T-helper 17 cell (primary cell): ENCODE measurements at regions not wholly inside any gene's neighbourhood (a gene's known extent, or its start where the extent isn't known, plus 50 kb on each side); places are given as distances from the start of the nearest gene placed in this dataset.
"Not testable (repeated sequence)": the region's sequence is repeated elsewhere in the genome, so short reads cannot be mapped to it uniquely, and the experiment has no call there.

Source experiments
- ATAC-seq: fragments of 150-1000 bp; cut with Tn5 transposase; 2 replicates; pipeline ENCODE4 v1.10.0; 2021; ENCODE audit warnings: mild to moderate bottlenecking, moderate library complexity
- DNase-seq, 3 donors: peaks; one replicate each; pipeline versions ENCODE4 v3.0.0 to v3.0.0-alpha.2; 2020 to 2021
- H3K9me3 ChIP-seq: one replicate; pipeline ENCODE4 v1.7.0; 2013; ENCODE audit warnings: low read length, mild to moderate bottlenecking; ENCODE audit not compliant: control insufficient read depth, poor library complexity, severe bottlenecking
- H3K27ac Mint-ChIP-seq: one replicate; pipeline ENCODE4 v1.8.0; 2022; ENCODE audit warnings: mild to moderate bottlenecking, moderate library complexity, mixed read lengths
- H3K27me3 Mint-ChIP-seq: one replicate; pipeline ENCODE4 v1.8.0; 2022; ENCODE audit warnings: mixed read lengths
- H3K36me3 Mint-ChIP-seq: one replicate; pipeline ENCODE4 v1.8.0; 2022; ENCODE audit warnings: low read depth, mixed read lengths
- H3K4me1 Mint-ChIP-seq: one replicate; pipeline ENCODE4 v1.8.0; 2022; ENCODE audit warnings: mild to moderate bottlenecking, mixed read lengths
- H3K4me3 Mint-ChIP-seq: one replicate; pipeline ENCODE4 v1.8.0; 2022; ENCODE audit warnings: mild to moderate bottlenecking, moderate library complexity, mixed read lengths

- H3K27me3 Mint-ChIP-seq: peaks cover 41% of the 10 kb centered on the region
- H3K27ac Mint-ChIP-seq: no peak overlapping the region
- no peaks in the 10 kb centered on the region for H3K36me3 Mint-ChIP-seq
- H3K9me3 ChIP-seq: no peaks in the 10 kb centered on the region
- no peaks in the 10 kb centered on the region for H3K4me1 Mint-ChIP-seq
- no peak overlapping the region for H3K4me3 Mint-ChIP-seq
- ATAC-seq: no peak
- no peak for DNase-seq
Measured at GRCh38 chr22:49400136-49400940, 427.3 kb downstream of the BRD1 start.

DNA sequence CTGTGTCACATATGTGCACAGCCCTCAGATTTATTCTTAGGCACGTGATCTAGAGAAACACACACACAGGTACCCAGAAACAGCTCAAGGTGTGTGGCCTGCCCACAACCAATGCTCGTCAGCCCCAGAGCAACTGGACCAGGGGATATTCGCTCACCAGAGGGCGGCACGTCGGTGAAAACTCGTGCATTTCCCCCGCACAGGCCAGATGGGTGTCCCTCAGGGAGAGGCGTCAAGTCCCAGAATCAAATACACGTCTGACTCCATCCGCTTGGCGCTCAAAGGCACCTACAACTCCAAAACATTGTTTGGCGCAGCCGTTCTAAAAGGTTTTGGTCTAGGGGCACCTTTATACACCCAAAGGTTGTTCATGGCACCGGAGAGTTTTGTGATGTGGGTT lies 429.0 kb downstream of the BRD1 start:
- Mint-ChIP-seq H3K4me1 (no peaks in the 10 kb centered on the region), H3K27ac (no peak overlapping the region), H3K4me3 (no peak overlapping the region), H3K36me3 (no peaks in the 10 kb centered on the region), H3K27me3 (peaks cover 34% of the 10 kb centered on the region)
- DNase-seq: no peak
- no peaks in the 10 kb centered on the region for H3K9me3 ChIP-seq
- ATAC-seq: no peak

GRCh38 chr22:49398115-49398514 lies 429.6 kb downstream of the BRD1 start:
- H3K9me3 ChIP-seq: no peaks in the 10 kb centered on the region
- no peaks in the 10 kb centered on the region for H3K36me3 Mint-ChIP-seq
- ATAC-seq (no peak), DNase-seq (no peak)
- no peak overlapping the region for H3K27ac Mint-ChIP-seq
- no peak overlapping the region for H3K4me3 Mint-ChIP-seq
- peaks cover 33% of the 10 kb centered on the region for H3K27me3 Mint-ChIP-seq
- no peaks in the 10 kb centered on the region for H3K4me1 Mint-ChIP-seq

DNA sequence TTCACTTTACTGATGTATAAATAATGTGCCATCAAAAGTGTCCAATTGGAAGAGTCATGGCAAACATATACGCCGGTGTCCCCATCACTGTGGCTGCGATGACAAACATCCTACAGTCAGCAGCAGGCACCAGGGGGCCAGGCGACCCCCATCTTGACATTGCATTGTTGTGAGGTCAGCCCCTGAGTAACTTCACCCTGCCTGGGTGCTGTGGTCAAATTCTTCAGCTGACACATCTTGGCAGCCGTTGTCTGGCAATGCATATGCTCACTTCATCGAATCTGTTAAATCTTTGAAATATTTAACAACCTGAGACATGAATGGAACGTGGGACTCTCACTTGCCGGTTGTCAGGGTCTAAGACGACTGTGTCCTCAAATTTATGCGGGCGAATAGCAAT lies 430.9 kb downstream of the BRD1 start:
- H3K36me3 Mint-ChIP-seq: no peaks in the 10 kb centered on the region
- no peak overlapping the region for H3K4me3 Mint-ChIP-seq
- H3K4me1 Mint-ChIP-seq: no peaks in the 10 kb centered on the region
- H3K27ac Mint-ChIP-seq: no peak overlapping the region
- H3K27me3 Mint-ChIP-seq: peaks cover 42% of the 10 kb centered on the region
- ATAC-seq (no peak), DNase-seq (no peak)
- H3K9me3 ChIP-seq: no peaks in the 10 kb centered on the region

DNA sequence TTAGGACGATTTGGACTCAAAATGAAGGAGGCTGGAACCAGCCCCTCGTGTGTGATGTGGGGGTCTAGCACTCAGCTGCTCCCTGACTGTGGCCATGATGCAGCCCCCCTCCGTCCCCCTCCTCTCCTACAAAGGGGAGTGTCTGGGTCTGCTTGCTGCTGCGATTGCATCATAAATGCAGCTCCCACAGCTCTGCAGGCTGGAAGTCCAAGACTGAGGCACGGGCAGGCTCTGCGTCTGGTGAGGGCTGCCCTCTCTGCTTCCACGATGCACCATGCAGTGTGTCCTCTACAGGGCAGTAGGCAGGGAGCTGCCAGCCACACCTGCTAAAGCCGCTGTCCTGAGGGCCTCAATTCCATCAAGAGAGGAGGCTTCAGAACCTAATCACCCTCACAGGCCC lies 432.1 kb downstream of the BRD1 start:
- Mint-ChIP-seq H3K4me1 (no peaks in the 10 kb centered on the region), H3K27me3 (peaks cover 45% of the 10 kb centered on the region), H3K36me3 (no peaks in the 10 kb centered on the region), H3K27ac (no peak overlapping the region), H3K4me3 (no peak overlapping the region)
- no peak for ATAC-seq
- DNase-seq: no peak
- H3K9me3 ChIP-seq: no peaks in the 10 kb centered on the region

DNA sequence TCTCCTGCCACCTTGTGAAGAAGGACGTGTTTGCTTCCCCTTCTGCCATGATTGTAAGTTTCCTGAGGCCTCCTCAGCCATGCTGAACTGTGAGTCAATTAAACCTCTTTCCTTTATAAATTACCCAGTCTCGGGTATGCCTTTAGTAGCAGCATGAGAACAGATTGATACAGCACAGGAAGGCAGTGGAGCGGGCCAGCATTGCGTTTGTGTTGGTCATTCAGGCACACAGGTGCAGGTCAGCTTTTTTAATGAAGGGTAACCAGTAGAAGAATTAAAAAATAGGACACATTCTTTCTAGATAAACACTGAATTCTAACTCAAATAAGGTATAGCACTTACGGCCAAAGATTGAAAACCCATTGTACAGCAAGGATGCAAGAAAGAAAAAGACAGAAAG lies 432.6 kb downstream of the BRD1 start:
- H3K4me1 Mint-ChIP-seq, H3K36me3 Mint-ChIP-seq, H3K27ac Mint-ChIP-seq, DNase-seq, H3K9me3 ChIP-seq, ATAC-seq, H3K4me3 Mint-ChIP-seq: not testable (repeated sequence)
- peaks cover 50% of the 10 kb centered on the region for H3K27me3 Mint-ChIP-seq

GRCh38 chr22:49394116-49394785 lies 433.4 kb downstream of the BRD1 start:
- Mint-ChIP-seq H3K4me3 (no peak overlapping the region), H3K36me3 (no peaks in the 10 kb centered on the region), H3K27me3 (peaks cover 51% of the 10 kb centered on the region), H3K4me1 (no peaks in the 10 kb centered on the region), H3K27ac (no peak overlapping the region)
- ATAC-seq (no peak), DNase-seq (no peak)
- no peaks in the 10 kb centered on the region for H3K9me3 ChIP-seq

GRCh38 chr22:49393526-49393925 lies 434.1 kb downstream of the BRD1 start:
- no peaks in the 10 kb centered on the region for H3K9me3 ChIP-seq
- DNase-seq: no peak
- Mint-ChIP-seq H3K4me1 (no peaks in the 10 kb centered on the region), H3K36me3 (no peaks in the 10 kb centered on the region), H3K27me3 (peaks cover 49% of the 10 kb centered on the region), H3K4me3 (no peak overlapping the region), H3K27ac (no peak overlapping the region)
- no peak for ATAC-seq

- H3K9me3 ChIP-seq: no peaks in the 10 kb centered on the region
- no peak for ATAC-seq
- Mint-ChIP-seq H3K27me3 (peaks cover 44% of the 10 kb centered on the region), H3K4me3 (no peak overlapping the region), H3K27ac (no peak overlapping the region), H3K36me3 (no peaks in the 10 kb centered on the region), H3K4me1 (no peaks in the 10 kb centered on the region)
- no peak for DNase-seq
Measured at GRCh38 chr22:49392841-49393510, 434.7 kb downstream of the BRD1 start.

- Mint-ChIP-seq H3K36me3 (no peaks in the 10 kb centered on the region), H3K4me3 (no peak overlapping the region), H3K4me1 (no peaks in the 10 kb centered on the region), H3K27me3 (peaks cover 37% of the 10 kb centered on the region), H3K27ac (no peak overlapping the region)
- H3K9me3 ChIP-seq: no peaks in the 10 kb centered on the region
- ATAC-seq (no peak), DNase-seq (no peak)
Measured at GRCh38 chr22:49392247-49392646, 435.4 kb downstream of the BRD1 start.

DNA sequence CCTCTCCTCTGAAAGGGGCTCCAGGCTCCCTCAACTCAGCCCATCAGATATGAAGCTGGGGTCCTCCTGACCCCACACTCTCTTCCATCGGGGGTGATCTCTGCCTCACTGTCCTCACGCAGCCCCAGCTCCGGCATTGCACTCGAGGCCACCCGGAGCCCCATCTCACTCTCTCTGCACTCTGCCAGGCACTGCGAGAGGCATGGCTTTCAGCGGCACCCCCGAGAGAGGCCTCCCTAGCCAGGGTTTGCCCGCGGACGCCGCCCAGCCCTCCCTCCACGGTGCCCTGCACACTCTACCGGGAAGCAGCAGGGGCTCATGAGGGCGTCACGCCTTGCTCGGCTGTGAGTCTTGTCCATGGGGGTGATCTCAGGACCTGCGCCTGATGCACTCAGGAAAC lies 436.2 kb downstream of the BRD1 start:
- H3K4me3 Mint-ChIP-seq: no peak overlapping the region
- no peaks in the 10 kb centered on the region for H3K36me3 Mint-ChIP-seq
- no peaks in the 10 kb centered on the region for H3K9me3 ChIP-seq
- DNase-seq (no peak), ATAC-seq (no peak)
- no peak overlapping the region for H3K27ac Mint-ChIP-seq
- peaks cover 34% of the 10 kb centered on the region for H3K27me3 Mint-ChIP-seq
- no peaks in the 10 kb centered on the region for H3K4me1 Mint-ChIP-seq

GRCh38 chr22:49390954-49391353 lies 436.7 kb downstream of the BRD1 start:
- DNase-seq: no peak
- no peaks in the 10 kb centered on the region for H3K9me3 ChIP-seq
- Mint-ChIP-seq H3K4me3 (no peak overlapping the region), H3K4me1 (no peaks in the 10 kb centered on the region), H3K27ac (no peak overlapping the region), H3K27me3 (peaks cover 34% of the 10 kb centered on the region), H3K36me3 (no peaks in the 10 kb centered on the region)
- no peak for ATAC-seq

DNA sequence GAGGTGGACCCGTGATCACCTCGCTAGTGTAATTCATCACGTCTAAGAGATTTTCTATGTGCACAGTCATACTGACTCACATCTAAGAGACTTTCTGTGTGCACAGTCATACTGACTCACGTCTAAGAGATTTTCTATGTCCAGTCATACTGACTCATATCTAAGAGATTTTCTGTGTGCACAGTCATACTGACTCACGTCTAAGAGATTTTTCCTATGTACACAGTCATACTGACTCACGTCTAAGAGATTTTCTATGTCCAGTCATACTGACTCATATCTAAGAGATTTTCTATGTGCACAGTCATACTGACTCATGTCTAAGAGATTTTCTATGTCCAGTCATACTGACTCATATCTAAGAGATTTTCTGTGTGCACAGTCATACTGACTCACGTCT lies 443.8 kb downstream of the BRD1 start:
- H3K4me3 Mint-ChIP-seq, H3K4me1 Mint-ChIP-seq, ATAC-seq, H3K9me3 ChIP-seq, H3K36me3 Mint-ChIP-seq, H3K27ac Mint-ChIP-seq, DNase-seq: not testable (repeated sequence)
- peaks cover 32% of the 10 kb centered on the region for H3K27me3 Mint-ChIP-seq

DNA sequence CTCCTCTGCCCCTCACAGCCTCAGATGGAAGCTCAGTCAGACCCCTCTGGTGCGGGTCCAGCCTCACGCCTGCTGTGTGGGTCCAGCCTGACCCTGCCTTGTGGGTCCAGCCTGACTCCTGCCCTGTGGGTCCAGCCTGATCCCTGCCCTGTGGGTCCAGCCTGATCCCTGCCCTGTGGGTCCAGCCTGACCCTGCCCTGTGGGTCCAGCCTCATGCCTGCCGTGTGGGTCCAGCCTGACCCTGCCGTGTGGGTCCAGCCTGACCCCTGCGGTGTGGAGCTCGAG lies 445.3 kb downstream of the BRD1 start:
- no peak for DNase-seq
- Mint-ChIP-seq H3K36me3 (peaks cover 4% of the 10 kb centered on the region), H3K27ac (no peak overlapping the region), H3K27me3 (peaks cover 47% of the 10 kb centered on the region), H3K4me3 (no peak overlapping the region), H3K4me1 (no peaks in the 10 kb centered on the region)
- ATAC-seq: no peak
- no peaks in the 10 kb centered on the region for H3K9me3 ChIP-seq
